H9 (cell line): ENCODE measurements at regions not wholly inside any gene's neighbourhood (a gene's known extent, or its start where the extent isn't known, plus 50 kb on each side); places are given as distances from the start of the nearest gene placed in this dataset.

Source experiments
- DNase-seq: peaks from one replicate; pipeline ENCODE4 v3.0.0-alpha.2; 2017
- H2AFZ ChIP-seq: one replicate; pipeline ENCODE4 v1.6.1; 2013; ENCODE audit warnings: mild to moderate bottlenecking, low read length, control low read depth, moderate library complexity
- H2AK5ac ChIP-seq: 2 replicates; pipeline ENCODE4 v1.6.1; 2013; ENCODE audit warnings: low read length, control low read depth, mixed read lengths; ENCODE audit not compliant: insufficient read length
- H2BK120ac ChIP-seq: one replicate; pipeline ENCODE4 v1.6.1; 2013; ENCODE audit warnings: low read depth, mild to moderate bottlenecking, low read length, control low read depth, inconsistent platforms; ENCODE audit not compliant: poor library complexity, severe bottlenecking
- H2BK12ac ChIP-seq: 2 replicates; pipeline ENCODE4 v1.6.1; 2013; ENCODE audit warnings: low read length, control low read depth, mixed read lengths, low read depth; ENCODE audit not compliant: insufficient read length
- H2BK15ac ChIP-seq: 2 replicates; pipeline ENCODE4 v1.6.1; 2013; ENCODE audit warnings: low read depth, low read length, control low read depth
- H2BK20ac ChIP-seq: one replicate; pipeline ENCODE4 v1.6.1; 2013; ENCODE audit warnings: low read depth, mild to moderate bottlenecking, low read length, control low read depth, inconsistent platforms; ENCODE audit not compliant: poor library complexity, severe bottlenecking
- H2BK5ac ChIP-seq: 2 replicates; pipeline ENCODE4 v1.6.1; 2013; ENCODE audit warnings: low read length, control low read depth, mixed read lengths; ENCODE audit not compliant: insufficient read length
- H3K14ac ChIP-seq: 2 replicates; pipeline ENCODE4 v1.6.1; 2013; ENCODE audit warnings: low read length, control low read depth; ENCODE audit not compliant: insufficient read depth
- H3K18ac ChIP-seq: 2 replicates; pipeline ENCODE4 v1.6.1; 2013; ENCODE audit warnings: low read depth, mild to moderate bottlenecking, mixed read lengths, low read length, control low read depth; ENCODE audit not compliant: insufficient read length
- H3K23ac ChIP-seq: 2 replicates; pipeline ENCODE4 v1.6.1; 2013; ENCODE audit warnings: low read length, control low read depth, mixed read lengths, low read depth; ENCODE audit not compliant: insufficient read length
- H3K23me2 ChIP-seq: 2 replicates; pipeline ENCODE4 v1.6.1; 2013; ENCODE audit warnings: low read depth, mild to moderate bottlenecking, mixed read lengths, low read length, control low read depth; ENCODE audit not compliant: insufficient read length, poor library complexity, severe bottlenecking
- H3K27ac ChIP-seq: 2 replicates; pipeline ENCODE4 v1.5.1; 2013; ENCODE audit warnings: low read length, control low read depth, mixed read lengths, low read depth; ENCODE audit not compliant: insufficient read length
- H3K27me3 ChIP-seq: 2 replicates; pipeline ENCODE4 v1.6.1; 2013; ENCODE audit warnings: low read length, control low read depth, inconsistent platforms; ENCODE audit not compliant: insufficient read depth
- H3K4ac ChIP-seq: 2 replicates; pipeline ENCODE4 v1.6.1; 2013; ENCODE audit warnings: low read depth, mild to moderate bottlenecking, control low read depth, inconsistent platforms, low read length, moderate library complexity
- H3K4me1 ChIP-seq: 2 replicates; pipeline ENCODE4 v1.6.1; 2013; ENCODE audit warnings: low read length, control low read depth, inconsistent platforms; ENCODE audit not compliant: insufficient read depth
- H3K4me2 ChIP-seq: 2 replicates; pipeline ENCODE4 v1.6.1; 2013; ENCODE audit warnings: low read length, control low read depth, mixed read lengths; ENCODE audit not compliant: insufficient read length, insufficient read depth
- H3K56ac ChIP-seq: 2 replicates; pipeline ENCODE4 v1.6.1; 2013; ENCODE audit warnings: low read depth, mild to moderate bottlenecking, mixed read lengths, low read length, control low read depth; ENCODE audit not compliant: insufficient read length
- H3K79me1 ChIP-seq: 2 replicates; pipeline ENCODE4 v1.6.1; 2013; ENCODE audit warnings: low read depth, mild to moderate bottlenecking, moderate library complexity, low read length, control low read depth, inconsistent platforms; ENCODE audit not compliant: insufficient read depth, poor library complexity, severe bottlenecking
- H3K79me2 ChIP-seq: 2 replicates; pipeline ENCODE4 v1.6.1; 2013; ENCODE audit warnings: low read length, control low read depth, inconsistent platforms; ENCODE audit not compliant: insufficient read depth
- H3K9ac ChIP-seq: 2 replicates; pipeline ENCODE4 v1.6.1; 2013; ENCODE audit warnings: low read length, control low read depth, mixed read lengths; ENCODE audit not compliant: insufficient read length; ENCODE audit errors: extremely low read depth
- H3K9me3 ChIP-seq: one replicate; pipeline ENCODE4 v1.6.1; 2013; ENCODE audit warnings: low read depth, low read length, inconsistent platforms; ENCODE audit not compliant: control insufficient read depth
- H3T11ph ChIP-seq: one replicate; pipeline ENCODE4 v1.6.1; 2013; ENCODE audit warnings: mild to moderate bottlenecking, low read length, control low read depth, inconsistent platforms
- H4K20me1 ChIP-seq: one replicate; pipeline ENCODE4 v1.6.1; 2013; ENCODE audit not compliant: control insufficient read depth, insufficient read length, insufficient read depth
- H4K5ac ChIP-seq: 2 replicates; pipeline ENCODE4 v1.6.1; 2013; ENCODE audit warnings: low read depth, mild to moderate bottlenecking, mixed read lengths, low read length, control low read depth; ENCODE audit not compliant: insufficient read length
- H4K8ac ChIP-seq: replicated peaks from 2 replicates; pipeline ENCODE4 v1.6.1; 2013; ENCODE audit warnings: low read length, control low read depth, mixed read lengths, low read depth; ENCODE audit not compliant: insufficient read length
- H4K91ac ChIP-seq: 2 replicates; pipeline ENCODE4 v1.6.1; 2013; ENCODE audit warnings: low read depth, mild to moderate bottlenecking, moderate library complexity, mixed read lengths, low read length, control low read depth; ENCODE audit not compliant: insufficient read length
- H3K27ac Mint-ChIP-seq, 3 experiments: 2 replicates in 2 of 3; 3 replicates in 1 of 3; pipeline ENCODE4 v1.8.0; 2020 to 2021; ENCODE audit warnings: mixed read lengths in 3 of 3, mild to moderate bottlenecking in 1 of 3, moderate library complexity in 1 of 3
- H3K27me3 Mint-ChIP-seq: 2 replicates; pipeline ENCODE4 v1.8.0; 2021; ENCODE audit warnings: low read depth, mild to moderate bottlenecking, moderate library complexity, mixed read lengths
- H3K36me3 Mint-ChIP-seq, 3 experiments: 2 replicates in 2 of 3; 3 replicates in 1 of 3; pipeline ENCODE4 v1.8.0; 2020 to 2021; ENCODE audit warnings: low read depth in 3 of 3, mixed read lengths in 3 of 3; ENCODE audit not compliant: insufficient read depth in 1 of 3
- H3K4me1 Mint-ChIP-seq, 2 experiments: 2 replicates each; pipeline ENCODE4 v1.8.0; 2020; ENCODE audit warnings: mixed read lengths in 2 of 2
- H3K4me3 Mint-ChIP-seq, 2 experiments: 2 replicates in 1 of 2; 3 replicates in 1 of 2; pipeline ENCODE4 v1.8.0; 2020 to 2021; ENCODE audit warnings: mild to moderate bottlenecking in 2 of 2, mixed read lengths in 2 of 2, moderate library complexity in 1 of 2
- H3K9me3 Mint-ChIP-seq, 2 experiments: 2 replicates in 1 of 2; 3 replicates in 1 of 2; pipeline ENCODE4 v1.8.0; 2020; ENCODE audit warnings: mild to moderate bottlenecking in 2 of 2, mixed read lengths in 2 of 2, moderate library complexity in 1 of 2
- WGBS: extraction: QIAGEN DNeasy Blood & Tissue Kit; methylation state at CpG from one replicate; pipeline ENCODE4 v1.1.7; 2013; ENCODE audit warnings: missing lambda C conversion rate, low lambda C conversion rate, mixed read lengths; ENCODE audit not compliant: insufficient read length; ENCODE audit errors: extremely low coverage; 5-methylcytosine and 5-hydroxymethylcytosine counted together
- TF ChIP-seq, protein P1 (sequence below): fragments of 200-600 bp; sonication (generic); conservative IDR thresholded peaks from 3 replicates; pipeline ENCODE4 v1.8.0; 2021; ENCODE audit warnings: antibody characterized with exemption, mild to moderate bottlenecking

DNA sequence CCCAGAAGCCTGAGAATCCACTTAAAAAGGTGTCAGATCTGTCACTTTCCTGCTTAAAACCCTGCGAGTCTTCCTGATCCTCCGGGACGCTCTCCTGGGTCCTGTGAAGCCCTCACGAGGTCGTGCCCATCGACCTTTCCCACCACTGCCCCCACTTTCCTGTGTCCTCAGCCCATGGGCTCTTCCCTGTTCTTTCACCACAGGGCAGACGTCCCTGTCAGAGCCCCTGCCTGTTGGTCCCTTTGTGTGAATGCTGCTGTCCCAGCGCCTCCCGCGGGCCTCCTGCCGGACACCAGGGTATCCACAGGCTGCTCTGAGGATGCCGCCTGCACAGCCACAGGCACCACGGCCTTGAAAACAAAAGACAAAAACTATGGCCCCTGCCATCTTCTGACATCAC is 125.6 kb downstream of the TMEM18 start:
- TF ChIP-seq, protein P1, sequence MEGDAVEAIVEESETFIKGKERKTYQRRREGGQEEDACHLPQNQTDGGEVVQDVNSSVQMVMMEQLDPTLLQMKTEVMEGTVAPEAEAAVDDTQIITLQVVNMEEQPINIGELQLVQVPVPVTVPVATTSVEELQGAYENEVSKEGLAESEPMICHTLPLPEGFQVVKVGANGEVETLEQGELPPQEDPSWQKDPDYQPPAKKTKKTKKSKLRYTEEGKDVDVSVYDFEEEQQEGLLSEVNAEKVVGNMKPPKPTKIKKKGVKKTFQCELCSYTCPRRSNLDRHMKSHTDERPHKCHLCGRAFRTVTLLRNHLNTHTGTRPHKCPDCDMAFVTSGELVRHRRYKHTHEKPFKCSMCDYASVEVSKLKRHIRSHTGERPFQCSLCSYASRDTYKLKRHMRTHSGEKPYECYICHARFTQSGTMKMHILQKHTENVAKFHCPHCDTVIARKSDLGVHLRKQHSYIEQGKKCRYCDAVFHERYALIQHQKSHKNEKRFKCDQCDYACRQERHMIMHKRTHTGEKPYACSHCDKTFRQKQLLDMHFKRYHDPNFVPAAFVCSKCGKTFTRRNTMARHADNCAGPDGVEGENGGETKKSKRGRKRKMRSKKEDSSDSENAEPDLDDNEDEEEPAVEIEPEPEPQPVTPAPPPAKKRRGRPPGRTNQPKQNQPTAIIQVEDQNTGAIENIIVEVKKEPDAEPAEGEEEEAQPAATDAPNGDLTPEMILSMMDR, result no peak
- H3K9me3 Mint-ChIP-seq, result no peaks in the 10 kb centered on the region
- Histone ChIP-seq H3K27ac (no peak overlapping the region), H2AK5ac (no peak overlapping the region), H3K27me3 (no peaks in the 10 kb centered on the region), H3K79me2 (no peaks in the 10 kb centered on the region), H2BK120ac (no peak overlapping the region), H2BK12ac (no peak overlapping the region), H3K56ac (no peak overlapping the region), H3K79me1 (no peaks in the 10 kb centered on the region), H3K9ac (no peak overlapping the region), H3K23me2 (no peaks in the 10 kb centered on the region), H3K4ac (no peak overlapping the region), H4K20me1 (no peaks in the 10 kb centered on the region), H3K4me1 (no peaks in the 10 kb centered on the region), H3T11ph (no peak overlapping the region), H3K18ac (no peak overlapping the region), H3K4me2 (no peak overlapping the region), H4K8ac (no peak overlapping the region), H2BK20ac (no peak overlapping the region), H2AFZ (no peak overlapping the region), H2BK5ac (no peak overlapping the region), H4K91ac (no peak overlapping the region), H3K9me3 (no peaks in the 10 kb centered on the region), H2BK15ac (no peak overlapping the region), H3K23ac (no peak overlapping the region), H4K5ac (no peak overlapping the region), H3K14ac (no peak overlapping the region)
- no peak overlapping the region for H3K4me3 Mint-ChIP-seq
- peak; percentile 50 for DNase-seq
- H3K27ac Mint-ChIP-seq, result no peak overlapping the region
- WGBS, result no CpG with 5 or more reads among the region's 13 CpGs
- peaks cover 19% of the 10 kb centered on the region for H3K27me3 Mint-ChIP-seq
- peaks cover 5 to 7% of the 10 kb centered on the region in 2 experiments for H3K4me1 Mint-ChIP-seq
- no peaks in the 10 kb centered on the region for H3K36me3 Mint-ChIP-seq
